ENCODE measurements at regions not wholly inside any gene's neighbourhood (a gene's known extent, or its start where the extent isn't known, plus 50 kb on each side); places are given as distances from the start of the nearest gene placed in this dataset.

- no peak overlapping the region for H3K27ac ChIP-seq (ENCODE audit: low read depth in 2 of 2, low read length in 2 of 2)
- no peaks in the 10 kb centered on the region for H3K4me1 ChIP-seq (ENCODE audit: control insufficient read depth in 2 of 2, insufficient read depth in 2 of 2, low read length in 2 of 2)
- H3K27me3 ChIP-seq (ENCODE audit: control insufficient read depth in 2 of 2, insufficient read depth in 2 of 2, low read length in 2 of 2): no peaks in the 10 kb centered on the region
- H3K4me3 ChIP-seq (ENCODE audit: low read length in 2 of 2): no peak overlapping the region
- H3K9me3 ChIP-seq (ENCODE audit: control insufficient read depth in 2 of 2, low read length in 2 of 2): no peaks in the 10 kb centered on the region
- H3K36me3 ChIP-seq (ENCODE audit: control insufficient read depth in 2 of 2, insufficient read depth in 2 of 2, low read length in 2 of 2): no peaks in the 10 kb centered on the region
- H3K9ac ChIP-seq (ENCODE audit: low read depth in 1 of 2, low read length in 2 of 2): no peak overlapping the region
Observed at GRCh38 chr2:23158306-23158705, 226.7 kb upstream of the KLHL29 start.

- no peak overlapping the region for H3K27ac ChIP-seq (ENCODE audit: low read depth in 2 of 2, low read length in 2 of 2)
- H3K4me1 ChIP-seq (ENCODE audit: control insufficient read depth in 2 of 2, insufficient read depth in 2 of 2, low read length in 2 of 2): no peaks in the 10 kb centered on the region
- no peak overlapping the region for H3K4me3 ChIP-seq (ENCODE audit: low read length in 2 of 2)
- H3K36me3 ChIP-seq (ENCODE audit: control insufficient read depth in 2 of 2, insufficient read depth in 2 of 2, low read length in 2 of 2): no peaks in the 10 kb centered on the region
- no peaks in the 10 kb centered on the region for H3K27me3 ChIP-seq (ENCODE audit: control insufficient read depth in 2 of 2, insufficient read depth in 2 of 2, low read length in 2 of 2)
- H3K9me3 ChIP-seq (ENCODE audit: control insufficient read depth in 2 of 2, low read length in 2 of 2): no peaks in the 10 kb centered on the region
- no peak overlapping the region for H3K9ac ChIP-seq (ENCODE audit: low read depth in 1 of 2, low read length in 2 of 2)
Observed at GRCh38 chr2:23159746-23160405, 225.1 kb upstream of the KLHL29 start.

GRCh38 chr2:23164173-23164572 lies 220.8 kb upstream of the KLHL29 start:
- Histone ChIP-seq H3K9me3 (ENCODE audit: control insufficient read depth in 2 of 2, low read length in 2 of 2) (no peaks in the 10 kb centered on the region), H3K9ac (ENCODE audit: low read depth in 1 of 2, low read length in 2 of 2) (no peak overlapping the region), H3K36me3 (ENCODE audit: control insufficient read depth in 2 of 2, insufficient read depth in 2 of 2, low read length in 2 of 2) (no peaks in the 10 kb centered on the region), H3K4me1 (ENCODE audit: control insufficient read depth in 2 of 2, insufficient read depth in 2 of 2, low read length in 2 of 2) (no peaks in the 10 kb centered on the region), H3K4me3 (ENCODE audit: low read length in 2 of 2) (no peak overlapping the region), H3K27me3 (ENCODE audit: control insufficient read depth in 2 of 2, insufficient read depth in 2 of 2, low read length in 2 of 2) (no peaks in the 10 kb centered on the region), H3K27ac (ENCODE audit: low read depth in 2 of 2, low read length in 2 of 2) (no peak overlapping the region)

GRCh38 chr2:23169896-23170295 lies 215.1 kb upstream of the KLHL29 start:
- Histone ChIP-seq H3K9me3 (ENCODE audit: control insufficient read depth in 2 of 2, low read length in 2 of 2) (no peaks in the 10 kb centered on the region), H3K4me1 (ENCODE audit: control insufficient read depth in 2 of 2, insufficient read depth in 2 of 2, low read length in 2 of 2) (no peaks in the 10 kb centered on the region), H3K9ac (ENCODE audit: low read depth in 1 of 2, low read length in 2 of 2) (no peak overlapping the region), H3K36me3 (ENCODE audit: control insufficient read depth in 2 of 2, insufficient read depth in 2 of 2, low read length in 2 of 2) (no peaks in the 10 kb centered on the region), H3K27me3 (ENCODE audit: control insufficient read depth in 2 of 2, insufficient read depth in 2 of 2, low read length in 2 of 2) (no peaks in the 10 kb centered on the region), H3K4me3 (ENCODE audit: low read length in 2 of 2) (no peak overlapping the region), H3K27ac (ENCODE audit: low read depth in 2 of 2, low read length in 2 of 2) (no peak overlapping the region)

- H3K27me3 ChIP-seq (ENCODE audit: control insufficient read depth in 2 of 2, insufficient read depth in 2 of 2, low read length in 2 of 2): no peaks in the 10 kb centered on the region
- no peaks in the 10 kb centered on the region for H3K36me3 ChIP-seq (ENCODE audit: control insufficient read depth in 2 of 2, insufficient read depth in 2 of 2, low read length in 2 of 2)
Observed at GRCh38 chr2:23171108-23171507, 213.9 kb upstream of the KLHL29 start.

GRCh38 chr2:23178396-23178795 lies 206.6 kb upstream of the KLHL29 start:
- H3K9me3 ChIP-seq (ENCODE audit: control insufficient read depth in 2 of 2, low read length in 2 of 2): no peaks in the 10 kb centered on the region
- H3K9ac ChIP-seq (ENCODE audit: low read depth in 1 of 2, low read length in 2 of 2): no peak overlapping the region

More at GRCh38 chr2:23171108-23171507, 213.9 kb upstream of the KLHL29 start:
- Histone ChIP-seq H3K27ac (ENCODE audit: low read depth in 2 of 2, low read length in 2 of 2) (no peak overlapping the region), H3K4me1 (ENCODE audit: control insufficient read depth in 2 of 2, insufficient read depth in 2 of 2, low read length in 2 of 2) (no peaks in the 10 kb centered on the region), H3K9me3 (ENCODE audit: control insufficient read depth in 2 of 2, low read length in 2 of 2) (no peaks in the 10 kb centered on the region), H3K4me3 (ENCODE audit: low read length in 2 of 2) (no peak overlapping the region), H3K9ac (ENCODE audit: low read depth in 1 of 2, low read length in 2 of 2) (no peak overlapping the region)

GRCh38 chr2:23183733-23184132 lies 201.2 kb upstream of the KLHL29 start:
- H3K36me3 ChIP-seq (ENCODE audit: control insufficient read depth in 2 of 2, insufficient read depth in 2 of 2, low read length in 2 of 2): no peaks in the 10 kb centered on the region
- H3K9me3 ChIP-seq (ENCODE audit: control insufficient read depth in 2 of 2, low read length in 2 of 2): no peaks in the 10 kb centered on the region
- H3K9ac ChIP-seq (ENCODE audit: low read depth in 1 of 2, low read length in 2 of 2): no peak overlapping the region
- no peak overlapping the region for H3K4me3 ChIP-seq (ENCODE audit: low read length in 2 of 2)
- H3K4me1 ChIP-seq (ENCODE audit: control insufficient read depth in 2 of 2, insufficient read depth in 2 of 2, low read length in 2 of 2): no peaks in the 10 kb centered on the region
- H3K27me3 ChIP-seq (ENCODE audit: control insufficient read depth in 2 of 2, insufficient read depth in 2 of 2, low read length in 2 of 2): no peaks in the 10 kb centered on the region
- H3K27ac ChIP-seq (ENCODE audit: low read depth in 2 of 2, low read length in 2 of 2): no peak overlapping the region

More at GRCh38 chr2:23178396-23178795, 206.6 kb upstream of the KLHL29 start:
- Histone ChIP-seq H3K4me3 (ENCODE audit: low read length in 2 of 2) (no peak overlapping the region), H3K27ac (ENCODE audit: low read depth in 2 of 2, low read length in 2 of 2) (no peak overlapping the region), H3K36me3 (ENCODE audit: control insufficient read depth in 2 of 2, insufficient read depth in 2 of 2, low read length in 2 of 2) (no peaks in the 10 kb centered on the region), H3K27me3 (ENCODE audit: control insufficient read depth in 2 of 2, insufficient read depth in 2 of 2, low read length in 2 of 2) (no peaks in the 10 kb centered on the region), H3K4me1 (ENCODE audit: control insufficient read depth in 2 of 2, insufficient read depth in 2 of 2, low read length in 2 of 2) (no peaks in the 10 kb centered on the region)

GRCh38 chr2:23198316-23199114 lies 186.5 kb upstream of the KLHL29 start:
- Histone ChIP-seq H3K27ac (ENCODE audit: low read depth in 2 of 2, low read length in 2 of 2) (no peak overlapping the region), H3K36me3 (ENCODE audit: control insufficient read depth in 2 of 2, insufficient read depth in 2 of 2, low read length in 2 of 2) (no peaks in the 10 kb centered on the region), H3K9ac (ENCODE audit: low read depth in 1 of 2, low read length in 2 of 2) (no peak overlapping the region), H3K4me1 (ENCODE audit: control insufficient read depth in 2 of 2, insufficient read depth in 2 of 2, low read length in 2 of 2) (no peaks in the 10 kb centered on the region), H3K9me3 (ENCODE audit: control insufficient read depth in 2 of 2, low read length in 2 of 2) (no peaks in the 10 kb centered on the region), H3K27me3 (ENCODE audit: control insufficient read depth in 2 of 2, insufficient read depth in 2 of 2, low read length in 2 of 2) (no peaks in the 10 kb centered on the region), H3K4me3 (ENCODE audit: low read length in 2 of 2) (no peak overlapping the region)

GRCh38 chr2:23199115-23199918 lies 185.7 kb upstream of the KLHL29 start:
- no peaks in the 10 kb centered on the region for H3K27me3 ChIP-seq (ENCODE audit: control insufficient read depth in 2 of 2, insufficient read depth in 2 of 2, low read length in 2 of 2)
- no peaks in the 10 kb centered on the region for H3K4me1 ChIP-seq (ENCODE audit: control insufficient read depth in 2 of 2, insufficient read depth in 2 of 2, low read length in 2 of 2)
- H3K27ac ChIP-seq (ENCODE audit: low read depth in 2 of 2, low read length in 2 of 2): no peak overlapping the region
- no peaks in the 10 kb centered on the region for H3K36me3 ChIP-seq (ENCODE audit: control insufficient read depth in 2 of 2, insufficient read depth in 2 of 2, low read length in 2 of 2)
- H3K9ac ChIP-seq (ENCODE audit: low read depth in 1 of 2, low read length in 2 of 2): no peak overlapping the region
- H3K4me3 ChIP-seq (ENCODE audit: low read length in 2 of 2): no peak overlapping the region
- no peaks in the 10 kb centered on the region for H3K9me3 ChIP-seq (ENCODE audit: control insufficient read depth in 2 of 2, low read length in 2 of 2)

All from mucosa of rectum (tissue), 2 donors.